HepG2 (cell line): ENCODE measurements at regions not wholly inside any gene's neighbourhood (a gene's known extent, or its start where the extent isn't known, plus 50 kb on each side); places are given as distances from the start of the nearest gene placed in this dataset.

Source experiments
- CHD2 ChIP-seq: IDR thresholded peaks from 2 replicates; pipeline ENCODE4 v1.6.1; 2011; ENCODE audit warnings: low read depth, low read length, improper control_type of control experiment
- EP300 ChIP-seq, 3 experiments: sonication (generic) in 1 of 3; formaldehyde crosslinking in 1 of 3; IDR thresholded peaks; 2 replicates each; pipeline versions ENCODE4 v1.5.1 to v1.6.1; 2011 to 2020; ENCODE audit warnings: low read depth in 2 of 3, low read length in 2 of 3, borderline replicate concordance in 1 of 3, improper control_type of control experiment in 1 of 3, mild to moderate bottlenecking in 1 of 3, missing genetic modification reagents in 1 of 3, moderate library complexity in 1 of 3
- SP1 ChIP-seq, 2 experiments: fragments of 450-650 bp in 1 of 2; sonication (generic) in 1 of 2; formaldehyde crosslinking in 1 of 2; IDR thresholded peaks; 2 replicates each; pipeline versions ENCODE4 v1.4.0 to v1.6.1; 2016 to 2020; ENCODE audit warnings: missing genetic modification reagents in 1 of 2
- SUZ12 ChIP-seq: fragments of 150-350 bp; IDR thresholded peaks from 2 replicates; pipeline ENCODE4 v1.6.1; 2014; ENCODE audit warnings: low read depth, low read length
- ZFX ChIP-seq: sonication (generic); formaldehyde crosslinking; IDR thresholded peaks from 2 replicates; pipeline ENCODE4 v1.4.0; 2020; ENCODE audit warnings: mild to moderate bottlenecking, low read depth, missing genetic modification reagents, moderate library complexity
- TF ChIP-seq, protein P1 (sequence below), 2 experiments: sonication (generic) in 1 of 2; formaldehyde crosslinking in 1 of 2; IDR thresholded peaks; 2 replicates each; pipeline versions ENCODE4 v1.4.0 to v1.6.1; 2018 to 2020; ENCODE audit warnings: missing genetic modification reagents in 2 of 2, borderline replicate concordance in 1 of 2, low read depth in 1 of 2, mild to moderate bottlenecking in 1 of 2, missing biosample characterization in 1 of 2
- TF ChIP-seq, protein P2 (sequence below): sonication (generic); formaldehyde crosslinking; IDR thresholded peaks from 2 replicates; pipeline ENCODE4 v1.5.0; 2020; ENCODE audit warnings: mild to moderate bottlenecking, missing genetic modification reagents, moderate library complexity
- TF ChIP-seq, protein P3 (sequence below): sonication (generic); formaldehyde crosslinking; IDR thresholded peaks from 2 replicates; pipeline ENCODE4 v1.4.0; 2020; ENCODE audit warnings: missing genetic modification reagents
- TF ChIP-seq, protein P4 (sequence below): sonication (generic); formaldehyde crosslinking; IDR thresholded peaks from 2 replicates; pipeline ENCODE4 v1.5.1; 2020; ENCODE audit warnings: missing genetic modification reagents, mild to moderate bottlenecking, borderline replicate concordance
- TF ChIP-seq, protein P5 (sequence below): IDR thresholded peaks from 2 replicates; pipeline ENCODE4 v1.6.1; 2018; ENCODE audit warnings: missing genetic modification reagents, mild to moderate bottlenecking, missing compliant biosample characterization

DNA sequence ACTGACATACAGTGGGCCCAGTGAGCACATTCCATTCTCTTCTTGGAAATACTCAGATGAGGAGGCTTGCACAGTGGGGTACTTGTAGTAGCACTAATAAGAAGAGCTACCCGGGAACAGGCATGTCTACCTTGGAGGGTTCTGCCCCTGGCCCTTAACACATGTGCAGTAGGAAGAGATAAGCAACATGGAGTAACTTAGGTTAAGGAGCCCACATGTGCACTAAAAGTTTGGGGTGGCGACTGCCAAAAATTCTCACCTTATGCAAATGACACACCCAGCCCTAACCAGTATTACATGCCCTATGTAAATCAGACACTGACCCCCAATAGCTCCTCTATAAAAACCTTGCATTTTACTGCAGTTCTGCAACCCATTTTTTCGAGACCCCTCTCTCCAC, 1313.3 kb downstream of the KCNT2 start:
- TF ChIP-seq, protein P1, sequence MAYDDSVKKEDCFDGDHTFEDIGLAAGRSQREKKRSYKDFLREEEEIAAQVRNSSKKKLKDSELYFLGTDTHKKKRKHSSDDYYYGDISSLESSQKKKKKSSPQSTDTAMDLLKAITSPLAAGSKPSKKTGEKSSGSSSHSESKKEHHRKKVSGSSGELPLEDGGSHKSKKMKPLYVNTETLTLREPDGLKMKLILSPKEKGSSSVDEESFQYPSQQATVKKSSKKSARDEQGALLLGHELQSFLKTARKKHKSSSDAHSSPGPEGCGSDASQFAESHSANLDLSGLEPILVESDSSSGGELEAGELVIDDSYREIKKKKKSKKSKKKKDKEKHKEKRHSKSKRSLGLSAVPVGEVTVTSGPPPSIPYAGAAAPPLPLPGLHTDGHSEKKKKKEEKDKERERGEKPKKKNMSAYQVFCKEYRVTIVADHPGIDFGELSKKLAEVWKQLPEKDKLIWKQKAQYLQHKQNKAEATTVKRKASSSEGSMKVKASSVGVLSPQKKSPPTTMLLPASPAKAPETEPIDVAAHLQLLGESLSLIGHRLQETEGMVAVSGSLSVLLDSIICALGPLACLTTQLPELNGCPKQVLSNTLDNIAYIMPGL (CRISPR knock-in tag; IDR thresholded peaks at IDR 0.05; ENCODE audit: borderline replicate concordance in 1 of 2, low read depth in 1 of 2) = no peak
- TF ChIP-seq SP1 (IDR thresholded peaks at IDR 0.05) (no peak), SP1 (CRISPR knock-in tag; IDR thresholded peaks at IDR 0.05) (no peak), SUZ12 (no peak), CHD2 (no peak), ZFX (CRISPR knock-in tag) (no peak), EP300 (IDR thresholded peaks at IDR 0.05; ENCODE audit: low read depth in 2 of 2, low read length in 2 of 2) (no peak), EP300 (CRISPR knock-in tag; IDR thresholded peaks at IDR 0.05; ENCODE audit: borderline replicate concordance) (no peak)
- TF ChIP-seq, protein P2, sequence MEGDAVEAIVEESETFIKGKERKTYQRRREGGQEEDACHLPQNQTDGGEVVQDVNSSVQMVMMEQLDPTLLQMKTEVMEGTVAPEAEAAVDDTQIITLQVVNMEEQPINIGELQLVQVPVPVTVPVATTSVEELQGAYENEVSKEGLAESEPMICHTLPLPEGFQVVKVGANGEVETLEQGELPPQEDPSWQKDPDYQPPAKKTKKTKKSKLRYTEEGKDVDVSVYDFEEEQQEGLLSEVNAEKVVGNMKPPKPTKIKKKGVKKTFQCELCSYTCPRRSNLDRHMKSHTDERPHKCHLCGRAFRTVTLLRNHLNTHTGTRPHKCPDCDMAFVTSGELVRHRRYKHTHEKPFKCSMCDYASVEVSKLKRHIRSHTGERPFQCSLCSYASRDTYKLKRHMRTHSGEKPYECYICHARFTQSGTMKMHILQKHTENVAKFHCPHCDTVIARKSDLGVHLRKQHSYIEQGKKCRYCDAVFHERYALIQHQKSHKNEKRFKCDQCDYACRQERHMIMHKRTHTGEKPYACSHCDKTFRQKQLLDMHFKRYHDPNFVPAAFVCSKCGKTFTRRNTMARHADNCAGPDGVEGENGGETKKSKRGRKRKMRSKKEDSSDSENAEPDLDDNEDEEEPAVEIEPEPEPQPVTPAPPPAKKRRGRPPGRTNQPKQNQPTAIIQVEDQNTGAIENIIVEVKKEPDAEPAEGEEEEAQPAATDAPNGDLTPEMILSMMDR = no peak
- TF ChIP-seq, protein P3, sequence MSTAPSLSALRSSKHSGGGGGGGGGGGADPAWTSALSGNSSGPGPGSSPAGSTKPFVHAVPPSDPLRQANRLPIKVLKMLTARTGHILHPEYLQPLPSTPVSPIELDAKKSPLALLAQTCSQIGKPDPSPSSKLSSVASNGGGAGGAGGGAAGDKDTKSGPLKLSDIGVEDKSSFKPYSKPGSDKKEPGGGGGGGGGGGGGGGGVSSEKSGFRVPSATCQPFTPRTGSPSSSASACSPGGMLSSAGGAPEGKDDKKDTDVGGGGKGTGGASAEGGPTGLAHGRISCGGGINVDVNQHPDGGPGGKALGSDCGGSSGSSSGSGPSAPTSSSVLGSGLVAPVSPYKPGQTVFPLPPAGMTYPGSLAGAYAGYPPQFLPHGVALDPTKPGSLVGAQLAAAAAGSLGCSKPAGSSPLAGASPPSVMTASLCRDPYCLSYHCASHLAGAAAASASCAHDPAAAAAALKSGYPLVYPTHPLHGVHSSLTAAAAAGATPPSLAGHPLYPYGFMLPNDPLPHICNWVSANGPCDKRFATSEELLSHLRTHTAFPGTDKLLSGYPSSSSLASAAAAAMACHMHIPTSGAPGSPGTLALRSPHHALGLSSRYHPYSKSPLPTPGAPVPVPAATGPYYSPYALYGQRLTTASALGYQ = no peak
- TF ChIP-seq, protein P4, sequence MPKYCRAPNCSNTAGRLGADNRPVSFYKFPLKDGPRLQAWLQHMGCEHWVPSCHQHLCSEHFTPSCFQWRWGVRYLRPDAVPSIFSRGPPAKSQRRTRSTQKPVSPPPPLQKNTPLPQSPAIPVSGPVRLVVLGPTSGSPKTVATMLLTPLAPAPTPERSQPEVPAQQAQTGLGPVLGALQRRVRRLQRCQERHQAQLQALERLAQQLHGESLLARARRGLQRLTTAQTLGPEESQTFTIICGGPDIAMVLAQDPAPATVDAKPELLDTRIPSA (CRISPR knock-in tag) = no peak
- TF ChIP-seq, protein P5, sequence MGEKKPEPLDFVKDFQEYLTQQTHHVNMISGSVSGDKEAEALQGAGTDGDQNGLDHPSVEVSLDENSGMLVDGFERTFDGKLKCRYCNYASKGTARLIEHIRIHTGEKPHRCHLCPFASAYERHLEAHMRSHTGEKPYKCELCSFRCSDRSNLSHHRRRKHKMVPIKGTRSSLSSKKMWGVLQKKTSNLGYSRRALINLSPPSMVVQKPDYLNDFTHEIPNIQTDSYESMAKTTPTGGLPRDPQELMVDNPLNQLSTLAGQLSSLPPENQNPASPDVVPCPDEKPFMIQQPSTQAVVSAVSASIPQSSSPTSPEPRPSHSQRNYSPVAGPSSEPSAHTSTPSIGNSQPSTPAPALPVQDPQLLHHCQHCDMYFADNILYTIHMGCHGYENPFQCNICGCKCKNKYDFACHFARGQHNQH (CRISPR knock-in tag) = no peak
